IMR-90 (cell line): ENCODE measurements at regions not wholly inside any gene's neighbourhood (a gene's known extent, or its start where the extent isn't known, plus 50 kb on each side); places are given as distances from the start of the nearest gene placed in this dataset.

Experiments
- BHLHE40 ChIP-seq: fragments of 150-350 bp; IDR thresholded peaks from 2 replicates; pipeline ENCODE4 v1.6.1; 2016; ENCODE audit warnings: mild to moderate bottlenecking, low read depth, low read length
- CTCF ChIP-seq: conservative IDR thresholded peaks from 2 replicates; pipeline ENCODE4 v1.5.1; 2012; ENCODE audit warnings: mild to moderate bottlenecking, low read depth, low read length, improper control_type of control experiment
- FOS ChIP-seq: fragments of 150-350 bp; IDR thresholded peaks from 2 replicates; pipeline ENCODE4 v1.6.1; 2016; ENCODE audit warnings: low read depth, low read length
- MAFK ChIP-seq: IDR thresholded peaks from 2 replicates; pipeline ENCODE4 v1.6.1; 2012; ENCODE audit warnings: low read depth, low read length, improper control_type of control experiment
- MAZ ChIP-seq: IDR thresholded peaks from 2 replicates; pipeline ENCODE4 v1.6.1; 2012; ENCODE audit warnings: low read depth, mild to moderate bottlenecking, low read length, improper control_type of control experiment, moderate library complexity, borderline replicate concordance
- NFE2L2 ChIP-seq: fragments of 150-350 bp; IDR thresholded peaks from 2 replicates; pipeline ENCODE4 v1.6.1; 2016; ENCODE audit warnings: low read depth, mild to moderate bottlenecking, low read length
- POLR2A ChIP-seq: IDR thresholded peaks from 2 replicates; pipeline ENCODE4 v1.6.1; 2012; ENCODE audit warnings: mild to moderate bottlenecking, low read depth, low read length
- RAD21 ChIP-seq: IDR thresholded peaks from 2 replicates; pipeline ENCODE4 v1.6.1; 2012; ENCODE audit warnings: low read length, improper control_type of control experiment
- RCOR1 ChIP-seq: IDR thresholded peaks from 2 replicates; pipeline ENCODE4 v1.6.1; 2012; ENCODE audit warnings: mild to moderate bottlenecking, low read length, improper control_type of control experiment; ENCODE audit not compliant: insufficient replicate concordance
- RFX5 ChIP-seq: IDR thresholded peaks from 2 replicates; pipeline ENCODE4 v1.8.0; 2012; ENCODE audit warnings: low read depth, mild to moderate bottlenecking, low read length, moderate library complexity
- SMC3 ChIP-seq: fragments of 150-350 bp; IDR thresholded peaks from 2 replicates; pipeline ENCODE4 v1.6.1; 2016; ENCODE audit warnings: low read depth, mild to moderate bottlenecking, antibody characterized with exemption, low read length, moderate library complexity
- USF2 ChIP-seq: fragments of 150-350 bp; IDR thresholded peaks from 2 replicates; pipeline ENCODE4 v1.6.1; 2017; ENCODE audit warnings: mild to moderate bottlenecking, antibody characterized with exemption, low read length, low read depth

DNA sequence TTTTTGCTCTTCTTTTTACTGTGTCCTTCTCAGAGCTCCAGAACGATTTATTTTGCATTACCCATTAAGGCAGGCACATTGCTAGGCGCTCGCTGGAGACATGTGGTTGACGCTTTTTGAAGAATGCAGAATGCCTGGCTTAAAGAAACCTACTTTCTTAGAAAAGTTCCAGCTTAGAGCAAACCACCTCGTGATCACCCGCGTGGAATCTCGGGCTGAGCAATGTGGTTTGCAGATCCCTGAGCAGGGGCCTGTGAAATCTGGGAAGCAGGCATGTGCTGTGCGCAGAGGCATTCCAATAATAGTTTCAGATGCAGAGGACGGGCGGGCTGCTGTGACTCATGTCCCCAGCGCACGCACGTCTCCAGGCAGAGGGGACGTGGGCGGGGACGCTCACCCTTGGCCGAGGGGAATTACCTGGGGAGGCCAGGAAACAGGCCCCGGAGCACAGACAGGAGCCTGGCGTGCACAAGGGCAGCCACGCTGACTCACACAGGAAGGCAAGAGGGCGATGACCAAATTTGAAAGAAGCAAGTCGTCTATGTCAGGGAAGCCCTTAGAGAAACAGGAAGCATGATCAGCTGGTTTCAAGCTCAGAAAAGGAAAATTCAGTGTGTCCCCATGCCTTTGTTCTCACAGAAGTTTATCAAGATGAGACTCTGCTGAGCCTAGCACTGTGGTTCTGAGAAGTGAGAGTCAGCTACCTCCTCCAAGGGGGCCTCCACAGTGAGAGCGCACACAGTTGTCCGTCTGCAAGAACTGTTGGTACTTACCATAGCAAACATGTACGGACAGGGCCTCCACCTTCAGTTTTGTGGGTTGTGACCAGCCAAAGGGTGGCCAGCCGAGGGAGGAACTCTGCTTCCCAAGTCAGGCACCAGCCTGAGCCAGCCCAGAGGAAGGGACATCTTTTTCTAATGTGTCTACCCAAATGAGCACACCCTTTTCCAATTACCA lies 218.6 kb downstream of the PIK3R1 start:
- TF ChIP-seq USF2: peak; percentile 86
- peak; percentile 87 for TF ChIP-seq FOS
- TF ChIP-seq POLR2A: no peak
- no peak for TF ChIP-seq CTCF
- TF ChIP-seq RAD21: 0 out of 2 replicates have a peak, but pooled peaks have one; percentile 23
- no peak for TF ChIP-seq RFX5
- TF ChIP-seq MAZ: no peak
- no peak for TF ChIP-seq SMC3
- TF ChIP-seq NFE2L2: peak; percentile 38; the same call in 1 of the 2 replicates
- peak; percentile 83 for TF ChIP-seq BHLHE40
- no peak for TF ChIP-seq MAFK
- no peak for TF ChIP-seq RCOR1
